HCT116 (cell line): ENCODE measurements at regions not wholly inside any gene's neighbourhood (a gene's known extent, or its start where the extent isn't known, plus 50 kb on each side); places are given as distances from the start of the nearest gene placed in this dataset.

ENCODE experiments used
- ATAC-seq: fragments of 200-7000 bp; cut with Tn5 transposase; 2 replicates; pipeline ENCODE4 v1.9.1; 2020; ENCODE audit warnings: mild to moderate bottlenecking, moderate library complexity
- BruUV-seq: library from RNA; stranded (reverse); fragments of 400-500 nt; replicated peaks from 2 replicates; lab custom pipeline; 2021; lab: Mats Ljungman, UMichigan
- CTCF ChIA-PET: fragments of 300-600 bp; sonication (Branson Sonifier 250); formaldehyde crosslinking; loops from one replicate; lab custom pipeline; 2021; ENCODE audit warnings: antibody characterized with exemption; lab: Charles Lee
- POLR2A ChIA-PET: fragments of 300-600, 350-600 bp; sonication (Branson Sonifier 250); formaldehyde crosslinking; loops from one replicate; lab custom pipeline; 2021; ENCODE audit warnings: antibody characterized with exemption; lab: Charles Lee
- RAD21 ChIA-PET, 2 experiments: fragments of 300-600 bp; sonication (Branson Sonifier 250); formaldehyde crosslinking; loops; one replicate each; lab custom pipeline; 2023; ENCODE audit warnings: low total read pairs in 2 of 2; ENCODE audit not compliant: uncharacterized antibody in 2 of 2, unreplicated experiment in 2 of 2, low non-redundant PET in 1 of 2; lab: Charles Lee
- DNase-seq: peaks from one replicate; pipeline ENCODE4 v3.0.0-alpha.2; 2010; ENCODE audit warnings: low read depth, low spot score
- H2AFZ ChIP-seq: fragments of 200-600 bp; shearing (Covaris generic), sonication (generic); 2 replicates; pipeline ENCODE4 v1.6.1; 2017; ENCODE audit warnings: low read depth, mixed run types, mixed read lengths, antibody characterized with exemption, low read length; ENCODE audit not compliant: poor library complexity, severe bottlenecking
- H3K27ac ChIP-seq: 2 replicates; pipeline ENCODE4 v1.5.1; 2012; ENCODE audit warnings: low read depth, low read length
- H3K27me3 ChIP-seq: fragments of 200-600 bp; sonication (generic); 2 replicates; pipeline ENCODE4 v1.6.1; 2016; ENCODE audit warnings: mixed run types, low read length, mixed read lengths; ENCODE audit not compliant: insufficient read depth
- H3K36me3 ChIP-seq, 2 experiments: fragments of 200-500 bp in 1 of 2; fragments of 200-600 bp in 1 of 2; sonication (Bioruptor generic) in 1 of 2; sonication (generic) in 1 of 2; 2 replicates each; pipeline versions ENCODE4 v1.5.1 to v1.6.1; 2014 to 2016; ENCODE audit warnings: low read length in 2 of 2, inconsistent platforms in 1 of 2, mixed read lengths in 1 of 2, mixed run types in 1 of 2; ENCODE audit not compliant: insufficient read depth in 2 of 2, control insufficient read depth in 1 of 2
- H3K4me1 ChIP-seq, 2 experiments: fragments of 200-600 bp in 1 of 2; sonication (generic) in 1 of 2; 2 replicates each; pipeline versions ENCODE4 v1.5.1 to v1.6.1; 2012 to 2017; ENCODE audit warnings: low read length in 2 of 2, inconsistent platforms in 1 of 2, mild to moderate bottlenecking in 1 of 2, mixed read lengths in 1 of 2, mixed run types in 1 of 2, moderate library complexity in 1 of 2; ENCODE audit not compliant: insufficient read depth in 2 of 2, control insufficient read depth in 1 of 2
- H3K4me2 ChIP-seq: fragments of 200-600 bp; sonication (generic); 2 replicates; pipeline ENCODE4 v1.6.1; 2017; ENCODE audit warnings: mixed run types, low read length, mixed read lengths
- H3K4me3 ChIP-seq, 2 experiments: fragments of 200-600 bp in 1 of 2; sonication (generic) in 1 of 2; replicated peaks in 1 of 2; 2 replicates each; pipeline ENCODE4 v1.5.1; 2011 to 2016; ENCODE audit warnings: low read length in 2 of 2, control low read depth in 1 of 2, low read depth in 1 of 2, mild to moderate bottlenecking in 1 of 2, mixed read lengths in 1 of 2, mixed run types in 1 of 2
- H3K79me2 ChIP-seq: fragments of 200-600 bp; sonication (generic); 2 replicates; pipeline ENCODE4 v1.6.1; 2017; ENCODE audit warnings: mild to moderate bottlenecking, mixed run types, low read length, moderate library complexity, mixed read lengths; ENCODE audit not compliant: insufficient read depth
- H3K9ac ChIP-seq: fragments of 200-600 bp; sonication (generic); 2 replicates; pipeline ENCODE4 v1.6.1; 2016; ENCODE audit warnings: low read length, mixed read lengths
- H3K9me2 ChIP-seq: fragments of 200-600 bp; sonication (generic), shearing (Covaris generic); 2 replicates; pipeline ENCODE4 v1.6.1; 2017; ENCODE audit warnings: mixed run types, mild to moderate bottlenecking, moderate library complexity; ENCODE audit not compliant: insufficient read depth
- H3K9me3 ChIP-seq, 2 experiments: fragments of 200-500 bp in 1 of 2; fragments of 200-600 bp in 1 of 2; sonication (Bioruptor generic) in 1 of 2; sonication (generic) in 1 of 2; 2 replicates each; pipeline ENCODE4 v1.6.1; 2014 to 2017; ENCODE audit warnings: low read length in 2 of 2, mixed read lengths in 2 of 2, inconsistent platforms in 1 of 2, low read depth in 1 of 2, mild to moderate bottlenecking in 1 of 2, mixed run types in 1 of 2, moderate library complexity in 1 of 2; ENCODE audit not compliant: control insufficient read depth in 1 of 2, insufficient read depth in 1 of 2
- H4K20me1 ChIP-seq: fragments of 200-600 bp; sonication (generic), shearing (Covaris generic); 2 replicates; pipeline ENCODE4 v1.6.1; 2017; ENCODE audit warnings: mixed run types, mild to moderate bottlenecking, moderate library complexity; ENCODE audit not compliant: insufficient read depth
- ATF3 ChIP-seq: IDR thresholded peaks from 2 replicates; pipeline ENCODE4 v1.6.1; 2012
- CEBPB ChIP-seq: IDR thresholded peaks from 2 replicates; pipeline ENCODE4 v1.6.1; 2012; ENCODE audit warnings: low read depth
- CTCF ChIP-seq, 3 experiments: fragments of 200-600 bp in 1 of 3; sonication (generic) in 1 of 3; IDR thresholded peaks in 2 of 3; conservative IDR thresholded peaks in 1 of 3; 2 replicates each; pipeline ENCODE4 v1.5.1; 2012 to 2017; ENCODE audit warnings: low read depth in 2 of 3, low read length in 2 of 3, antibody characterized with exemption in 1 of 3, borderline replicate concordance in 1 of 3, control low read depth in 1 of 3, mild to moderate bottlenecking in 1 of 3, mixed read lengths in 1 of 3, mixed run types in 1 of 3, moderate library complexity in 1 of 3; ENCODE audit not compliant: insufficient read depth in 1 of 3
- EGR1 ChIP-seq: IDR thresholded peaks from 2 replicates; pipeline ENCODE4 v1.6.1; 2012; ENCODE audit warnings: low read depth
- EZH2phosphoT487 ChIP-seq: fragments of 200-600 bp; IDR thresholded peaks from 2 replicates; pipeline ENCODE4 v1.6.1; 2018; ENCODE audit warnings: antibody characterized with exemption, borderline replicate concordance
- FOSL1 ChIP-seq: IDR thresholded peaks from 2 replicates; pipeline ENCODE4 v1.6.1; 2012; ENCODE audit warnings: low read depth
- JUND ChIP-seq: IDR thresholded peaks from 2 replicates; pipeline ENCODE4 v1.6.1; 2012
- MAX ChIP-seq: IDR thresholded peaks from 2 replicates; pipeline ENCODE4 v1.6.1; 2012
- REST ChIP-seq: IDR thresholded peaks from 2 replicates; pipeline ENCODE4 v1.6.1; 2012; ENCODE audit warnings: low read depth
- SP1 ChIP-seq: IDR thresholded peaks from 2 replicates; pipeline ENCODE4 v1.6.1; 2012; ENCODE audit warnings: low read depth
- SRF ChIP-seq: IDR thresholded peaks from 2 replicates; pipeline ENCODE4 v1.6.1; 2012; ENCODE audit warnings: low read depth
- TCF7L2 ChIP-seq: IDR thresholded peaks from 2 replicates; pipeline ENCODE4 v1.7.0; 2011; ENCODE audit warnings: borderline replicate concordance, inconsistent platforms; ENCODE audit not compliant: insufficient read depth, insufficient read length; ENCODE audit errors: extremely low read depth
- YY1 ChIP-seq: IDR thresholded peaks from 2 replicates; pipeline ENCODE4 v1.6.1; 2011; ENCODE audit warnings: low read length, low read depth, moderate library complexity, mild to moderate bottlenecking; ENCODE audit not compliant: insufficient replicate concordance; ENCODE audit errors: extremely low read depth
- ZBTB33 ChIP-seq: IDR thresholded peaks from 2 replicates; pipeline ENCODE4 v1.6.1; 2011; ENCODE audit warnings: mild to moderate bottlenecking, low read length, moderate library complexity; ENCODE audit not compliant: insufficient replicate concordance; ENCODE audit errors: extremely low read depth
- ZNF274 ChIP-seq: fragments of 200-500 bp; sonication (Bioruptor generic); IDR thresholded peaks from 2 replicates; pipeline ENCODE4 v1.6.1; 2014; ENCODE audit warnings: mild to moderate bottlenecking, low read depth, low read length, inconsistent platforms
- intact Hi-C: fragments of 100-400 bp; cut with micrococcal nuclease; formaldehyde crosslinking; loops from 2 replicates; pipeline ENCODE4 v1.10.0; 2022

GRCh38 chr7:131630427-131630826, 74.0 kb upstream of the PODXL start:
- ChIA-PET RAD21 (no interaction called here), CTCF (no interaction called here), POLR2A (no interaction called here)
- H3K27ac ChIP-seq: no peak overlapping the region
- DNase-seq: no peak
- H3K9me2 ChIP-seq: no peaks in the 10 kb centered on the region
- no peak overlapping the region for H3K4me3 ChIP-seq
- intact Hi-C loops: no loop called here
- H3K4me2 ChIP-seq: no peak overlapping the region
- no peaks in the 10 kb centered on the region for H3K79me2 ChIP-seq
- no TSS peak for BruUV-seq
- no peaks in the 10 kb centered on the region for H4K20me1 ChIP-seq
- no peak overlapping the region for H3K9ac ChIP-seq
- H3K36me3 ChIP-seq: no peaks in the 10 kb centered on the region
- no peaks in the 10 kb centered on the region for H3K27me3 ChIP-seq
- ATAC-seq: no peak
- no peaks in the 10 kb centered on the region for H3K9me3 ChIP-seq
- H2AFZ ChIP-seq: no peak overlapping the region
- TF ChIP-seq ATF3: no peak
- no peak for TF ChIP-seq TCF7L2
- TF ChIP-seq REST: no peak
- no peak for TF ChIP-seq EGR1
- no peak for TF ChIP-seq CTCF (IDR thresholded peaks at IDR 0.05 in 2 of 3, conservative IDR thresholded peaks at IDR 0.05 in 1 of 3; ENCODE audit: borderline replicate concordance in 1 of 3, insufficient read depth in 1 of 3, low read depth in 2 of 3, low read length in 2 of 3)
- TF ChIP-seq EZH2phosphoT487: no peak
- TF ChIP-seq FOSL1: no peak
- no peak for TF ChIP-seq MAX
- no peak for TF ChIP-seq SRF
- no peak for TF ChIP-seq YY1
- no peak for TF ChIP-seq SP1
- no peak for TF ChIP-seq CEBPB
- no peak for TF ChIP-seq ZBTB33
- no peak for TF ChIP-seq JUND
- TF ChIP-seq ZNF274: no peak
- peaks cover 0 to 31% of the 10 kb centered on the region in 2 experiments; a peak in 3 of 4 replicates for H3K4me1 ChIP-seq
